WTC11 (cell line): ENCODE measurements at regions not wholly inside any gene's neighbourhood (a gene's known extent, or its start where the extent isn't known, plus 50 kb on each side); places are given as distances from the start of the nearest gene placed in this dataset.

ENCODE experiments used
- ATAC-seq: fragments of 200-7000 bp; cut with Tn5 transposase; 2 replicates; pipeline ENCODE4 v1.10.0; 2021; ENCODE audit warnings: mild to moderate bottlenecking, moderate library complexity
- CTCF ChIA-PET: fragments of 300-600 bp; sonication (Branson Sonifier 250); formaldehyde crosslinking; loops from one replicate; lab custom pipeline; 2021; ENCODE audit warnings: antibody characterized with exemption; lab: Charles Lee
- POLR2A ChIA-PET: fragments of 350-600 bp; sonication (Branson Sonifier 250); formaldehyde crosslinking; loops from one replicate; lab custom pipeline; 2021; ENCODE audit warnings: antibody characterized with exemption; lab: Charles Lee
- DNase-seq: peaks from one replicate; pipeline ENCODE4 v3.0.0; 2021; ENCODE audit warnings: low spot score
- H3K27ac Mint-ChIP-seq: 2 replicates; pipeline ENCODE4 v1.8.0; 2021; ENCODE audit warnings: mixed read lengths
- H3K27me3 Mint-ChIP-seq: 2 replicates; pipeline ENCODE4 v1.8.0; 2021; ENCODE audit warnings: low read depth, mild to moderate bottlenecking, moderate library complexity, mixed read lengths
- H3K36me3 Mint-ChIP-seq: 2 replicates; pipeline ENCODE4 v1.8.0; 2021; ENCODE audit warnings: mixed read lengths
- H3K4me1 Mint-ChIP-seq: 2 replicates; pipeline ENCODE4 v1.8.0; 2022; ENCODE audit warnings: mixed read lengths
- H3K4me3 Mint-ChIP-seq: 2 replicates; pipeline ENCODE4 v1.8.0; 2021; ENCODE audit warnings: mild to moderate bottlenecking, moderate library complexity, mixed read lengths
- H3K9me3 Mint-ChIP-seq: 2 replicates; pipeline ENCODE4 v1.8.0; 2021; ENCODE audit warnings: mixed read lengths
- ATF6 ChIP-seq: sonication (generic); formaldehyde crosslinking; IDR thresholded peaks from 2 replicates; pipeline ENCODE4 v1.8.1; 2023; ENCODE audit warnings: mild to moderate bottlenecking, missing genetic modification reagents
- CREM ChIP-seq: sonication (generic); formaldehyde crosslinking; IDR thresholded peaks from 2 replicates; pipeline ENCODE4 v1.8.1; 2022; ENCODE audit warnings: mild to moderate bottlenecking, missing genetic modification reagents, moderate library complexity
- E2F1 ChIP-seq: sonication (generic); formaldehyde crosslinking; IDR thresholded peaks from 2 replicates; pipeline ENCODE4 v1.8.0; 2022; ENCODE audit warnings: mild to moderate bottlenecking, missing genetic modification reagents
- ELF4 ChIP-seq: sonication (generic); formaldehyde crosslinking; IDR thresholded peaks from 2 replicates; pipeline ENCODE4 v1.8.1; 2022; ENCODE audit warnings: low read depth, mild to moderate bottlenecking, moderate library complexity, missing genetic modification reagents
- FOXJ3 ChIP-seq: sonication (generic); formaldehyde crosslinking; IDR thresholded peaks from 2 replicates; pipeline ENCODE4 v1.9.0; 2021; ENCODE audit warnings: missing genetic modification reagents, mild to moderate bottlenecking, borderline replicate concordance
- FOXP4 ChIP-seq: sonication (generic); formaldehyde crosslinking; IDR thresholded peaks from 2 replicates; pipeline ENCODE4 v1.8.0; 2022; ENCODE audit warnings: mild to moderate bottlenecking, missing genetic modification reagents
- GABPB1 ChIP-seq: sonication (generic); formaldehyde crosslinking; IDR thresholded peaks from 2 replicates; pipeline ENCODE4 v1.8.1; 2023; ENCODE audit warnings: mild to moderate bottlenecking, missing genetic modification reagents
- IRF1 ChIP-seq: sonication (generic); formaldehyde crosslinking; IDR thresholded peaks from 2 replicates; pipeline ENCODE4 v1.8.0; 2023; ENCODE audit warnings: missing genetic modification reagents
- JAZF1 ChIP-seq: fragments of 250-450 bp; sonication (Bioruptor Pico); IDR thresholded peaks from 2 replicates; pipeline ENCODE4 v1.9.0; 2021; ENCODE audit warnings: moderate library complexity, mild to moderate bottlenecking, inconsistent platforms
- MLX ChIP-seq: sonication (generic); formaldehyde crosslinking; IDR thresholded peaks from 2 replicates; pipeline ENCODE4 v1.8.1; 2023; ENCODE audit warnings: mild to moderate bottlenecking, missing genetic modification reagents, moderate library complexity
- NFYB ChIP-seq: sonication (generic); formaldehyde crosslinking; conservative IDR thresholded peaks from 2 replicates; pipeline ENCODE4 v1.8.0; 2022; ENCODE audit warnings: low read depth, missing genetic modification reagents
- NR2C2 ChIP-seq: sonication (generic); formaldehyde crosslinking; IDR thresholded peaks from 2 replicates; pipeline ENCODE4 v1.8.0; 2022; ENCODE audit warnings: mild to moderate bottlenecking, missing genetic modification reagents
- OVOL2 ChIP-seq: fragments of 250-450 bp; sonication (Bioruptor Pico); IDR thresholded peaks from 2 replicates; pipeline ENCODE4 v1.9.0; 2021; ENCODE audit warnings: mild to moderate bottlenecking, borderline replicate concordance
- SMAD3 ChIP-seq: sonication (generic); formaldehyde crosslinking; IDR thresholded peaks from 2 replicates; pipeline ENCODE4 v1.8.0; 2022; ENCODE audit warnings: missing genetic modification reagents, mild to moderate bottlenecking, borderline replicate concordance
- SP1 ChIP-seq: sonication (generic); formaldehyde crosslinking; conservative IDR thresholded peaks from 2 replicates; pipeline ENCODE4 v1.8.1; 2022; ENCODE audit warnings: missing genetic modification reagents
- USF2 ChIP-seq: sonication (generic); formaldehyde crosslinking; IDR thresholded peaks from 2 replicates; pipeline ENCODE4 v1.8.1; 2023; ENCODE audit warnings: mild to moderate bottlenecking, missing genetic modification reagents, moderate library complexity
- ZNF263 ChIP-seq: sonication (generic); formaldehyde crosslinking; IDR thresholded peaks from 2 replicates; pipeline ENCODE4 v1.8.1; 2022; ENCODE audit warnings: low read depth, mild to moderate bottlenecking, moderate library complexity, missing genetic modification reagents
- ZNF317 ChIP-seq: sonication (generic); formaldehyde crosslinking; IDR thresholded peaks from 2 replicates; pipeline ENCODE4 v1.8.1; 2023; ENCODE audit warnings: low read depth, mild to moderate bottlenecking, moderate library complexity, missing genetic modification reagents, borderline replicate concordance
- ZNF423 ChIP-seq: fragments of 250-450 bp; sonication (Bioruptor Pico); IDR thresholded peaks from 2 replicates; pipeline ENCODE4 v2.1.2; 2022; ENCODE audit warnings: mild to moderate bottlenecking, moderate library complexity
- ZNF512 ChIP-seq: sonication (generic); formaldehyde crosslinking; IDR thresholded peaks from 2 replicates; pipeline ENCODE4 v1.8.1; 2022; ENCODE audit warnings: missing genetic modification reagents, borderline replicate concordance

- ATAC-seq (no peak), DNase-seq (no peak)
- Mint-ChIP-seq H3K4me3 (no peak overlapping the region), H3K27me3 (no peaks in the 10 kb centered on the region), H3K4me1 (peaks cover 10% of the 10 kb centered on the region), H3K27ac (peak overlapping the region; percentile 37; the same call in 1 of the 2 replicates), H3K9me3 (peaks cover 5% of the 10 kb centered on the region), H3K36me3 (no peaks in the 10 kb centered on the region)
- POLR2A ChIA-PET: no interaction called here
- CTCF ChIA-PET: no interaction called here
- TF ChIP-seq SP1 (no peak), ZNF512 (CRISPR knock-in tag) (no peak), NFYB (CRISPR knock-in tag) (no peak), E2F1 (CRISPR knock-in tag) (no peak), ZNF423 (CRISPR knock-in tag) (no peak), ZNF317 (CRISPR knock-in tag) (no peak)
Observed at GRCh38 chr2:66775730-66776422, 341.0 kb downstream of the MEIS1 start.

- Mint-ChIP-seq H3K27ac (no peak overlapping the region), H3K9me3 (peaks cover 5% of the 10 kb centered on the region), H3K36me3 (no peaks in the 10 kb centered on the region), H3K27me3 (no peaks in the 10 kb centered on the region), H3K4me3 (no peak overlapping the region), H3K4me1 (peaks cover 10% of the 10 kb centered on the region)
- ChIA-PET CTCF (no interaction called here), POLR2A (no interaction called here)
- TF ChIP-seq JAZF1: no peak
- TF ChIP-seq MLX (CRISPR knock-in tag): no peak
- TF ChIP-seq USF2 (CRISPR knock-in tag): no peak
- no peak for TF ChIP-seq FOXP4 (CRISPR knock-in tag)
- no peak for TF ChIP-seq ZNF317 (CRISPR knock-in tag)
- TF ChIP-seq SMAD3 (CRISPR knock-in tag): no peak
- TF ChIP-seq ZNF263: no peak
- ATAC-seq: no peak
- DNase-seq: no peak
Observed at GRCh38 chr2:66781804-66782203, 346.9 kb downstream of the MEIS1 start.

GRCh38 chr2:66782780-66783361, 347.9 kb downstream of the MEIS1 start:
- H3K4me3 Mint-ChIP-seq: no peak overlapping the region
- H3K27ac Mint-ChIP-seq: no peak overlapping the region
- no peaks in the 10 kb centered on the region for H3K27me3 Mint-ChIP-seq
- ChIA-PET CTCF (no interaction called here), POLR2A (no interaction called here)
- peaks cover 10% of the 10 kb centered on the region for H3K4me1 Mint-ChIP-seq
- no peaks in the 10 kb centered on the region for H3K36me3 Mint-ChIP-seq
- no peaks in the 10 kb centered on the region for H3K9me3 Mint-ChIP-seq
- ATAC-seq: no peak
- no peak for DNase-seq
- no peak for TF ChIP-seq CREM (CRISPR knock-in tag)
- TF ChIP-seq IRF1 (CRISPR knock-in tag): no peak
- TF ChIP-seq OVOL2 (CRISPR knock-in tag): no peak
- TF ChIP-seq JAZF1: no peak
- no peak for TF ChIP-seq GABPB1 (CRISPR knock-in tag)
- TF ChIP-seq ELF4 (CRISPR knock-in tag): no peak
- TF ChIP-seq NR2C2 (CRISPR knock-in tag): no peak
- no peak for TF ChIP-seq FOXJ3 (CRISPR knock-in tag)
- no peak for TF ChIP-seq USF2 (CRISPR knock-in tag)
- no peak for TF ChIP-seq MLX (CRISPR knock-in tag)
- TF ChIP-seq ATF6: no peak
